22Rv1 (cell line): ENCODE measurements at regions not wholly inside any gene's neighbourhood (a gene's known extent, or its start where the extent isn't known, plus 50 kb on each side); places are given as distances from the start of the nearest gene placed in this dataset.
A peak's percentile ranks its signal among the peaks of the same experiment; 100 is the strongest.
"Not testable (repeated sequence)": the region's sequence is repeated elsewhere in the genome, so short reads cannot be mapped to it uniquely, and the experiment has no call there.

Source experiments
- H3K27ac ChIP-seq: fragments of 450-650 bp; 2 replicates; pipeline ENCODE4 v1.5.1; 2017
- CTCF ChIP-seq: fragments of 450-650 bp; IDR thresholded peaks from 2 replicates; pipeline ENCODE4 v1.5.1; 2017; ENCODE audit warnings: mild to moderate bottlenecking
- ZFX ChIP-seq: fragments of 450-650 bp; IDR thresholded peaks from 2 replicates; pipeline ENCODE4 v1.6.1; 2017; ENCODE audit warnings: antibody characterized with exemption, borderline replicate concordance

GRCh38 chr21:18831942-18832676 is 428.5 kb upstream of the TMPRSS15 start:
- TF ChIP-seq CTCF, result no peak
- TF ChIP-seq ZFX, result no peak
- H3K27ac ChIP-seq, result no peak overlapping the region

- H3K27ac ChIP-seq, result no peak overlapping the region
- TF ChIP-seq CTCF, result no peak
- no peak for TF ChIP-seq ZFX
These were observed 429.4 kb upstream of the TMPRSS15 start for GRCh38 chr21:18832950-18833349.

- H3K27ac ChIP-seq, result not testable (repeated sequence)
These were observed 430.5 kb upstream of the TMPRSS15 start for GRCh38 chr21:18834121-18834520.

GRCh38 chr21:18840239-18840638 is 436.7 kb upstream of the TMPRSS15 start:
- TF ChIP-seq CTCF (peak; percentile 57), ZFX (no peak)
- H3K27ac ChIP-seq, result no peak overlapping the region

- not testable (repeated sequence) for H3K27ac ChIP-seq
These were observed 454.0 kb upstream of the TMPRSS15 start for GRCh38 chr21:18857606-18858005.

- H3K27ac ChIP-seq, result no peak overlapping the region
- TF ChIP-seq ZFX, result no peak
- TF ChIP-seq CTCF, result no peak
These were observed 465.5 kb upstream of the TMPRSS15 start for GRCh38 chr21:18869104-18869503.

- no peak overlapping the region for H3K27ac ChIP-seq
- TF ChIP-seq CTCF (no peak), ZFX (no peak)
These were observed 474.3 kb upstream of the TMPRSS15 start for GRCh38 chr21:18877917-18878316.

- H3K27ac ChIP-seq, result no peak overlapping the region
- no peak for TF ChIP-seq CTCF
- TF ChIP-seq ZFX, result no peak
These were observed 484.5 kb upstream of the TMPRSS15 start for GRCh38 chr21:18887922-18888602.
